B cell (primary cell): ENCODE measurements at regions not wholly inside any gene's neighbourhood (a gene's known extent, or its start where the extent isn't known, plus 50 kb on each side); places are given as distances from the start of the nearest gene placed in this dataset.

Source experiments
- EZH2 ChIP-seq: IDR thresholded peaks from 2 replicates; pipeline ENCODE4 v1.6.1; 2012; ENCODE audit warnings: borderline replicate concordance, low read depth, mild to moderate bottlenecking, moderate library complexity, low read length; ENCODE audit not compliant: insufficient read depth, poor library complexity, severe bottlenecking
- TF ChIP-seq, protein P1 (sequence below): fragments of 200-600 bp; IDR thresholded peaks from one replicate; pipeline ENCODE4 v1.8.0; 2022; ENCODE audit warnings: antibody characterized with exemption, mild to moderate bottlenecking

DNA sequence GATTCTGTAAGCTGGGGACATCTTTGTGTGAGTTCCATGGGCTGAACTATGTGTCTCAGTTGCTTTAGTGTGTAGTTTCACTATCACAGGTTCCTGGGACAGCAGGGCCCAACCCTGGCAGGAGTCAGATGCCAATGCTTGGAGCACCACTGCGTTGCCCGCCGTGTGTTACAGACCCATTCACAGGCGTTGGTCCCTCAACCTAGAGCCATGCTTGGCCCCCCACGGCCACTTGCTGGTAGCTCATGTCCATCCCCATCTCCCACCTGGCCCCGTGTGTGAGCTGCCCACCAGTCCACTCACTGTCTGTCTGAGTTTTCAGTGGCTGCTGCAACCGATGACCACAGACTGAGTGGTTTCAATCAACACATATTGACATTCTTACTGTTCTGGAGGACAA, 546.9 kb downstream of the TCERG1L start:
- TF ChIP-seq, protein P1, sequence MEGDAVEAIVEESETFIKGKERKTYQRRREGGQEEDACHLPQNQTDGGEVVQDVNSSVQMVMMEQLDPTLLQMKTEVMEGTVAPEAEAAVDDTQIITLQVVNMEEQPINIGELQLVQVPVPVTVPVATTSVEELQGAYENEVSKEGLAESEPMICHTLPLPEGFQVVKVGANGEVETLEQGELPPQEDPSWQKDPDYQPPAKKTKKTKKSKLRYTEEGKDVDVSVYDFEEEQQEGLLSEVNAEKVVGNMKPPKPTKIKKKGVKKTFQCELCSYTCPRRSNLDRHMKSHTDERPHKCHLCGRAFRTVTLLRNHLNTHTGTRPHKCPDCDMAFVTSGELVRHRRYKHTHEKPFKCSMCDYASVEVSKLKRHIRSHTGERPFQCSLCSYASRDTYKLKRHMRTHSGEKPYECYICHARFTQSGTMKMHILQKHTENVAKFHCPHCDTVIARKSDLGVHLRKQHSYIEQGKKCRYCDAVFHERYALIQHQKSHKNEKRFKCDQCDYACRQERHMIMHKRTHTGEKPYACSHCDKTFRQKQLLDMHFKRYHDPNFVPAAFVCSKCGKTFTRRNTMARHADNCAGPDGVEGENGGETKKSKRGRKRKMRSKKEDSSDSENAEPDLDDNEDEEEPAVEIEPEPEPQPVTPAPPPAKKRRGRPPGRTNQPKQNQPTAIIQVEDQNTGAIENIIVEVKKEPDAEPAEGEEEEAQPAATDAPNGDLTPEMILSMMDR: no peak
- no peak for TF ChIP-seq EZH2
